Fibroblast of gingiva (primary cell): ENCODE measurements at regions not wholly inside any gene's neighbourhood (a gene's known extent, or its start where the extent isn't known, plus 50 kb on each side); places are given as distances from the start of the nearest gene placed in this dataset.
"Not testable (repeated sequence)": the region's sequence is repeated elsewhere in the genome, so short reads cannot be mapped to it uniquely, and the experiment has no call there.

Experiments
- DNase-seq: peaks from one replicate; pipeline ENCODE4 v3.0.0-alpha.2; 2011; ENCODE audit warnings: low read depth

DNA sequence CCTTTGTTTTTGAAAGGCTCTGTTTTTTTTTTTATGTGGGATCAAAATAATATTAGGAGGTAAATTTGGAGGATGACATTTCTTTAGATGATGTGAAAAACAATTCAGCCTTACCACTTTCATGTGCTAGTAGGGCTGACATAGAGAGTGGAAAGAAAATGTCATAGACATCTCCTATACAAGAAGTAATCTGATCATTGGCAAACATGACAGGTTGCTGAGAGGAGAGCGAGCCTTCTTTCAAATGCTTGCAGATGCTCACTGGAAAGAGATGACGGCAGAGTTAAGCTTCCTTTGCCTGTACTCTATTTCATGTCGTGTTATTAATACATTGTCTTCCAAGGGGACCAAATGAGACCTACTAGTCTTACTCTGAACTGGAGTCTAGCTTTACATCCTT lies 160.1 kb upstream of the DAP start:
- no peak for DNase-seq

GRCh38 chr5:10920400-10920799 lies 159.4 kb upstream of the DAP start:
- DNase-seq = no peak

DNA sequence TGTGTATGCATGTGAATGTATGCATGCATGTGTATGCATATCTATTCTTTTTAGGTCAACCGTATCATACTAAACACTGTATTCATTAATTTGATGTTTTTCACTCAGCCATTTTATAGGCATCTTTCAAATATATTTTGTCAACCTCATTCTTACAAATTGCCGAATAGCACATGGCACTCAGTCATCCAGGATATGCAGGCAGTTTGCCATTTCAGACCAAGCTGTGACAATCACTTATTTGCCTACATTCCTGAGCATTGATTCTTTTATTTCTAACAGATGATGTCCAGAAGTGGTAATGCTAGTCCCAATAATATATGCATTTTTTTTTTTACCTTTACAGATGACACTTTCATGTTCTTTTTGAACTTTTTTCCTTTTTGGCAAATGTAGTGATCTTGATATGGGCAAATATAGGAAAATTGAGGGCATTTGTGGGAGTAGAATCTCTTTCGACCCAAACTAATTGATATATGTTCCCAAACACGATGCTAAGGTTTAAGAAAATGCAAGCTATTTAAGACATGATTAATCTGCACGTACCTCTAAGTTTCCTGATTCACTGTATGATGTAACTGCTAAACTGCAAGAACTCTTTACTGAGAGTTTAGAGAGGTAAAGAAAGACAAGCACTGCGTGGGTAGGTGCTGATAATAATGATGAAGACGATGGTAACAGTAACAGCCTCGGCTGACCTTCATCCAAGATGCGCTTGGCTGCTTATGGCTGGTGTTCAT lies 153.9 kb upstream of the DAP start:
- no peak for DNase-seq

GRCh38 chr5:10913841-10914240 lies 152.8 kb upstream of the DAP start:
- peak; percentile 23 for DNase-seq

DNA sequence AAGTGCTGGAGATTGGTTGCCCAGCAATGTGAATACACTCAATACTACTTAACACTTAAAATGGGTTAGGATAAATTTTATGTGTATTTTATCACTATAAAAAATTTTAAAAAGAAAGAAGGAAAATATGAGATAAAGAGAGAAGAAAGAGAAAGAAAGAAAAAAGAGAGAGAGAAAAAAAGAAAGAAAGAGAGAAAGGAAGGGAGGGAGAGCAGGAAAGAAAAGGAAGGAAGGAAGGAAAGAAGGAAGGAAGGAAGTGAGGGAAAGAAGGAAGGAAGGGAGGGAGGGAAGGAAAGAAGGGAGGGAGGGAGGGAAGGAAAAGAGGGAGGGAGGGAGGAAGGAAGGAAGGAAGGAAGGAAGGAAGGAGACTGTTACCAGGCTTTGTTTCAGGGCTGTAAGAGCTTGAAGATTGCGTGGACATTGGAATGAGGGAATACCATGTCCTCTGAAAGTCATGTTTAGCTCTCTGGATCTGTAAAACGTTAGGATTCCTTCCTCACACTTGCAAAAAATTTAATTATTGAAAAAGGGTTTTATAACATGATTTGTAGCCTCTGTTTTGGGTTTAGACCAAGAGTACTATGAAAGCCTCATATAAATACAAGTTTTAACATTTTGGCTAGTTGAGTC lies 152.3 kb upstream of the DAP start:
- DNase-seq = no peak

DNA sequence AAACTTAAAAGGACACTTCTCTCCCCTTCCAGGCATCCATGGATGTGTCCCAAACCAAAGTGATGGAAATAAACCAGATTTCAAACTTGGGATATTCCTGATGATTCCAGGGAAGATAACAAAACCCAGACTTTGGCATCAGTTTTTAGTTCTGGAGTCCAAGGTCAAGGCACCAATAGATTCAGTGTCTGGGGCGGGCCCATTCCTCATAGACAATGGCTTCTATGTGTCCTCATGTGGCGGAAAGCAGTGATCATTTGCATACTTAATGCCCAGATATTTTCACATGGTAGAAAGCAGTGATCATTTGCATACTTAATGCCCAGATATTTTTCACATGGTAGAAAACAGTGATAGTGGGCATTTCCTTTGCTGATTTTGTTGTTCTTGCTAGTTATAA lies 151.4 kb upstream of the DAP start:
- DNase-seq = no peak

GRCh38 chr5:10910261-10910660 lies 149.2 kb upstream of the DAP start:
- DNase-seq = no peak

DNA sequence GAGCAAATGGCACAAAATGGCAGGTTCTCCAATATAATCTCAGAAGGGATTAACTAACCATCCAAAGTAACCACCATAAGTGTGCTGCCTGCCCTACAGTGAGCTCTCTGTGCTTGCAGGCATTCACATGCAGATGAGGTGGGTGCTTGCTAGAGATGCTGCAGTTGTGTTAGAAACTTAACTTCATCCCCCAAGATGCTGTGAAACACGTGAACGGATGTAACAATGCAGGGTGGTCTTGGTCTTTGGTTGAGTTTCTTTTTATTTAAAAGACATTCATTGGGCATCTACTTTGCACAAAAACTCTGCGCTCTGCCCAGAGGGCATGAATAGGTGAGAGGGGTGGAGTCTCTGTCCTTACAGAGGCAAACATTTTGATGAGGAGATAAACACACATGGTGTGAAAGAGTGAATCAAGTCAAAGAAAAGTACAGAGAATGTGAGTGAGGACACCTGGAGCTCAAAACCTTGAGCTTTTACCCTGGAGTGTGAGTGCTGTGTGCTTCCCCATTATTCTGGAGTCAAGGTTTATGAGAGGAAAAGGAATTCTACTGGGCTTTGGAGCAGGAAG lies 143.9 kb upstream of the DAP start:
- no peak for DNase-seq

- DNase-seq = no peak
Observed at GRCh38 chr5:10903786-10904560, 142.9 kb upstream of the DAP start.

GRCh38 chr5:10902145-10902544 lies 141.1 kb upstream of the DAP start:
- DNase-seq = no peak

DNA sequence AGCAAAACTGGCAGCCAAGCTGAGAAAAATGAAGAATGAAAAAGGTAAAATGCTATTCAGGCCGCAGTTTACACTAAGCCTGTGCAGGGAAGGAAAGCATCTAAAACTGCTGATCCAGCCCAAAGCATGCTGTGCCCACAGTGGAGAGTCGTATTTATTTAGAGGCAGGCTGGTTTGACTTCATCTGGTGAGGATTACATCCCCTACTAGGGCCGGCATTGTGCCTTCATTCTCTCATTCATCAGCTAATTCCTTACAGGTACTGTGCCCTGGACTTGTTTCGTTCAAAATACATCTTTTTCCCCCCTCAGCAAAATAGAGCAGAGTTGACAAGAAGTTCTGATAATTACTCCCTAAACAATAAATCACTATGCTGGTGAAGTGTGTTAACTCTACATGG lies 137.5 kb upstream of the DAP start:
- DNase-seq = no peak

- DNase-seq = no peak
Observed at GRCh38 chr5:10896016-10896415, 135.0 kb upstream of the DAP start.

DNA sequence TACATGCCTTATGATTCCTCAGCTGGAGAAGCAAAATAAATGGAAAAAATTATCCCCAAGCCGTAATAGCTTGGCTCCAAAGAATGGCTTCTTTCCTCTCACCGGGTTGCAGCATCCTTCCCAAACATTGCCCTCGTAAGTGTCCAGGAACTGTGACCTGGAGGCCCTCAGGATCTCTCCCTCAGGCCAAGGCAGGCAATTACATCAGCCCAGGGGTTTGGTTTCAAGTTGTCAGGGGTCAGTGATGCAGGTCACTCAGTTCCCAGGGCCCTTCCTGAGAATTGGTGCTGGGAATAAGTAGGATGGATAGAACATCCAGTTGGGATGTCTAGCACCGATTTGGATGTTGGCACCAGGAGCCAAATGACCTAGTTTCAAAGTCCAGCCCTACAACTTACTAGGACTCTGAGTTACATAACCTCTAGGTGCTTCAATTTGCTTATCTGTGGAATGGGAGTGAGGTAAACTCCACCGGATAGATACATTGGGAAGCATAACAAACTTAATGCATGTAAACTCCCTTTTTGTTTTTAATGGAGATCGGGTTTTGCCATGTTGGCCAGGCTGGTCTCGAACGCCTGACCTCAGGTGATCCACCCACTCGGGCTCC lies 133.5 kb upstream of the DAP start:
- DNase-seq = no peak

DNA sequence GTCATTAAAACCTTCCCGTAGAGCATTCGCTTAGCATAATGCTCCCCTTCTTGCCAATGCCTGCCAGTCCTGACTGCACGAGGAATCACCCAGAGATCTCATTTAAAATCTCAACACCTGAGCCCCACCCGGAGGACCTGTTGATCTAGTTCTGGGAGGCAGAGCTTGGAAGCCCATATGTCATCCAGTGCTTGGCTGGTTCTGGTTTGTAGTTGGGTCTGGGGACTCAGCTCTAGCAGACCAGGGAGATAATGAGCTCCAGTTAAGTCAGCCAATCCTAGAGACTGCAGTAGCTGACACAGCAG lies 131.8 kb upstream of the DAP start:
- no peak for DNase-seq

GRCh38 chr5:10892147-10892910 lies 131.3 kb upstream of the DAP start:
- no peak for DNase-seq

GRCh38 chr5:10891193-10891592 lies 130.2 kb upstream of the DAP start:
- no peak for DNase-seq

GRCh38 chr5:10886497-10886896 lies 125.5 kb upstream of the DAP start:
- no peak for DNase-seq

GRCh38 chr5:10885026-10885425 lies 124.0 kb upstream of the DAP start:
- no peak for DNase-seq

GRCh38 chr5:10883945-10884344 lies 122.9 kb upstream of the DAP start:
- DNase-seq = not testable (repeated sequence)

DNA sequence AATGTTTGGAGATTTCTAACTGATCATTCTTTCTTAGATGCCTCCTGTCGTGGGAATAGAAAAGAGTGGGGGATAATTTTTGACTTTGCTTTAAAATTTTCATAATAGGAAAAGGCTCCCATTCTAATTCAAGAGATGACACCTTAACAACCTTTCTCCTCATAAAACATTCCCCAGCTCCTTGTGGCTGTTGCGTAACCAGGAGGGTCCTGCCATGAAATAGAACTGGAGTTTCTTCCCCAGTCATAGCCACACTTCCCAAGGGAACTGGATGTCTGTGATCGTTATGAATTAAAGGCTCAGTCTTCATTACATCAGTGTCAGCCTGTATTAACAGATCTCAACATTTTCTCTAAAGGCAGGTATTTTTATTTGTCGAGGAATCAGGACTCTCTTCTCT lies 119.9 kb upstream of the DAP start:
- no peak for DNase-seq

- DNase-seq = not testable (repeated sequence)
Observed at GRCh38 chr5:10876996-10877395, 116.0 kb upstream of the DAP start.
